GM23248 (cell line): ENCODE measurements at regions not wholly inside any gene's neighbourhood (a gene's known extent, or its start where the extent isn't known, plus 50 kb on each side); places are given as distances from the start of the nearest gene placed in this dataset.

ENCODE experiments used
- EZH2 ChIP-seq: fragments of 200-600 bp; sonication (generic); IDR thresholded peaks from 2 replicates; pipeline ENCODE4 v1.6.1; 2018; ENCODE audit warnings: antibody characterized with exemption, mild to moderate bottlenecking; ENCODE audit not compliant: insufficient read depth, poor library complexity, severe bottlenecking
- EZH2phosphoT487 ChIP-seq: fragments of 200-600 bp; sonication (generic); IDR thresholded peaks from 2 replicates; pipeline ENCODE4 v1.6.1; 2018; ENCODE audit warnings: antibody characterized with exemption, moderate library complexity, mild to moderate bottlenecking, low read depth; ENCODE audit not compliant: insufficient read depth

DNA sequence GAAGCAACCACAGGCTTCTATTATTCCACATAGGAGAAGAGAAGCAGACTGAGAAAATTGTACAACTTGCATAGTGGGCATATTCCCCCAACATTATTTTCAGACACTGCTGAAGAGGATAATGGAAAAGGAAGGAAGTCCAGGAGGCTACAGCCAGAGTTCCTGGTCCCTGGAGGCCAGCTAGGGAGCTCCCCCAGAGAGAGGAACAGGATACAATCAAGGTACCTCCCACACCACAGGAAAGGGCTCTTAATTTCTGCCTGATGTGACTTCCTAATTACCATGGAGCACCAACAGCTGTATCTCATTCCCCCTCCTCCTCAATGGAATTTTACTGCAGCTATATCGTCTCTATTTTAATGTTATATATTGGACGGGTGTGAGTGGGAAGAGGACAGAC is 594.3 kb upstream of the NRSN1 start:
- TF ChIP-seq EZH2 = no peak
- no peak for TF ChIP-seq EZH2phosphoT487
